Erythroblast (primary cell): ENCODE measurements at regions not wholly inside any gene's neighbourhood (a gene's known extent, or its start where the extent isn't known, plus 50 kb on each side); places are given as distances from the start of the nearest gene placed in this dataset.

Experiments used
- GATA1 ChIP-seq: IDR thresholded peaks from 2 replicates; pipeline ENCODE4 v1.6.1; 2011; ENCODE audit warnings: low read depth, mild to moderate bottlenecking, control low read depth, low read length, moderate library complexity
- POLR2A ChIP-seq: IDR thresholded peaks from 2 replicates; pipeline ENCODE4 v1.6.1; 2011; ENCODE audit warnings: mild to moderate bottlenecking, low read length

DNA sequence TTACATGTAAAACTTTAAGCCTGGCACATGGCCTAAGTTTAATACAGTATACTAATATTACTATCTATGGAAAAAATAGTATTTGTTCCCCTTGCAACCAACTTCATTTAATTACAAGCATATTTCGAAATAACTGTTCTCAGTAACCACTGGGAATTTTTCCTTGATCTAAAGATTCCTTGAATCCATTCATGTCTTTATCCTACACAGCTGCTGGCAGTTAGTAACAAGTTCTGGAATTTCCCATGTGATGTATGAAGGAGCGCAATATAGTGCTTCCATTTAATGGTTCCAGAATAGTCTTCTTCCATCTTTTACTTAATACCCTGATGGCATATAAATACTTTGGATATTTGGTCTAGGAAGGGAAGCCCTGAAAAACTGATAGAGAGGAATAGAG is 136.5 kb downstream of the AASDH start:
- TF ChIP-seq GATA1 (no peak), POLR2A (no peak)
